ENCODE measurements at regions not wholly inside any gene's neighbourhood (a gene's known extent, or its start where the extent isn't known, plus 50 kb on each side); places are given as distances from the start of the nearest gene placed in this dataset.

- no peak for TF ChIP-seq RFX5 (IDR thresholded peaks at IDR 0.05; ENCODE audit: low read depth, low read length)
- TF ChIP-seq TARDBP (IDR thresholded peaks at IDR 0.05; ENCODE audit: borderline replicate concordance) = no peak
- no peak for TF ChIP-seq POLR2AphosphoS2 (IDR thresholded peaks at IDR 0.05; ENCODE audit: low read depth, low read length)
- TF ChIP-seq SREBF1 (IDR thresholded peaks at IDR 0.05; ENCODE audit: low read length) = no peak
- TF ChIP-seq MXI1 (IDR thresholded peaks at IDR 0.05; ENCODE audit: low read depth, low read length) = no peak
- no peak for TF ChIP-seq SMAD1 (IDR thresholded peaks at IDR 0.05; ENCODE audit: low read depth, partially characterized antibody)
- no peak for TF ChIP-seq DPF2 (IDR thresholded peaks at IDR 0.05)
- no peak for TF ChIP-seq SIX5 (IDR thresholded peaks at IDR 0.05; ENCODE audit: low read depth, low read length, severe bottlenecking)
- no peak for TF ChIP-seq TCF3 (IDR thresholded peaks at IDR 0.05; ENCODE audit: borderline replicate concordance, insufficient read depth, low read depth, low read length)
These were observed 206.6 kb downstream of the LSM5 start (continued) for GRCh38 chr7:32283546-32283945.

GRCh38 chr7:32279500-32279899 lies 209.3 kb upstream of the PDE1C start:
- RAD21 ChIA-PET (ENCODE audit: unreplicated experiment) = no interaction called here
- intact Hi-C loops (cut with micrococcal nuclease; ENCODE audit: unreplicated experiment) = no loop called here
- H3K9me3 ChIP-seq (replicated peaks; ENCODE audit: control insufficient read depth, insufficient read depth, low read length) = no peaks in the 10 kb centered on the region
- no peak for ATAC-seq
- in situ Hi-C loops (cut with MboI) = no loop called here
- H3K27me3 ChIP-seq (replicated peaks in 1 of 2; ENCODE audit: control insufficient read depth in 2 of 2, insufficient read depth in 2 of 2, low read length in 1 of 2) = no peaks in the 10 kb centered on the region
- BruUV-seq (replicated peaks) = no TSS peak
- no peaks in the 10 kb centered on the region for H4K20me1 ChIP-seq (ENCODE audit: control insufficient read depth, insufficient read depth)
- SMC1A ChIA-PET (ENCODE audit: uncharacterized antibody, unreplicated experiment) = interaction anchor here (1.7 kb wide), 1 partner anchor 11 kb away, joined by 4 read pairs; no protein-coding TSS in a partner anchor
- H3K27ac ChIP-seq (ENCODE audit: control insufficient read depth, insufficient read depth) = no peak overlapping the region
- no peak for FAIRE-seq
- no peak overlapping the region for H3K9ac ChIP-seq (ENCODE audit: control insufficient read depth, insufficient read depth, low read length)
- no peak for DNase-seq (ENCODE audit: low read depth, low spot score)
- H2AFZ ChIP-seq (ENCODE audit: control insufficient read depth, low read depth, low read length) = no peak overlapping the region
- whole genome bisulfite sequencing (ENCODE audit: insufficient coverage, insufficient replicate concordance, low lambda C conversion rate, missing lambda C conversion rate) = 0% methylated on average over 1 of the region's 1 CpG
- TF ChIP-seq TCF7 (IDR thresholded peaks at IDR 0.05; ENCODE audit: borderline replicate concordance) = no peak
- TF ChIP-seq ZNF24 (IDR thresholded peaks at IDR 0.05) = no peak
- TF ChIP-seq ZNF384 (IDR thresholded peaks at IDR 0.05; ENCODE audit: borderline replicate concordance, low read depth, low read length) = no peak
- H3K36me3 ChIP-seq (ENCODE audit: control insufficient read depth in 2 of 2, insufficient read depth in 2 of 2, low read length in 1 of 2) = no peaks in the 10 kb centered on the region
- H3K4me2 ChIP-seq (ENCODE audit: control insufficient read depth, insufficient read depth) = no peak overlapping the region
- no peaks in the 10 kb centered on the region for H3K4me1 ChIP-seq (ENCODE audit: control insufficient read depth, insufficient read depth, low read length)
- CTCF ChIA-PET = no interaction called here
- POLR2A ChIA-PET = no interaction called here
- no peaks in the 10 kb centered on the region for H3K79me2 ChIP-seq (ENCODE audit: control insufficient read depth, insufficient read depth, low read length)
- H3K4me3 ChIP-seq = no peak overlapping the region
